GM12891 (cell line): ENCODE measurements at regions not wholly inside any gene's neighbourhood (a gene's known extent, or its start where the extent isn't known, plus 50 kb on each side); places are given as distances from the start of the nearest gene placed in this dataset.
"Not testable (repeated sequence)": the region's sequence is repeated elsewhere in the genome, so short reads cannot be mapped to it uniquely, and the experiment has no call there.

ENCODE experiments used
- POLR2A ChIP-seq: IDR thresholded peaks from 2 replicates; pipeline ENCODE4 v1.6.1; 2011; ENCODE audit warnings: low read depth, low read length, control low read depth
- POLR2AphosphoS5 ChIP-seq: IDR thresholded peaks from 2 replicates; pipeline ENCODE4 v1.6.1; 2011; ENCODE audit warnings: low read depth, low read length, control low read depth
- TAF1 ChIP-seq: IDR thresholded peaks from 2 replicates; pipeline ENCODE4 v1.6.1; 2011; ENCODE audit warnings: low read depth, low read length, control low read depth

DNA sequence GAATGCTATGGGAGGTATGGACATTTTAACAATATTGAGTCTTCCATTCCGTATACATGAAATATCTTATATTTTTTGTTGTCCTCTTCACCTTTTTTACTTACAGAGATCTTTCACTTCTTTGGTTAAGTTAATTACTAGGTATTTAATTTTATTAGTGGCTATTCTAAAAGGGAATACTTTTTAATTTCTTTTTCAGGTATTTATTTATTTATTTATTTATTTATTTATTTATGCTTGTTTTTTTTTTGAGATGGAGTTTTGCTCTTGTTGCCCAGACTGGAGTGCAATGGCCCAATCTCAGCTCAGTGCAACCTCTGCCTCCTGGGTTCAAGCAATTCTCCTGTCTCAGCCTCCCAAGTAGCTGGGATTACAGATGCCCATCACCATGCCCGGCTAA lies 329.1 kb downstream of the NAP1L3 start:
- TF ChIP-seq TAF1, POLR2A, POLR2AphosphoS5: not testable (repeated sequence)
